ENCODE measurements at regions not wholly inside any gene's neighbourhood (a gene's known extent, or its start where the extent isn't known, plus 50 kb on each side); places are given as distances from the start of the nearest gene placed in this dataset.

- no peak for DNase-seq
Measured at GRCh38 chr7:139561-140243, 52.7 kb upstream of the FAM20C start.

GRCh38 chr7:140996-141395 lies 51.4 kb upstream of the FAM20C start:
- no peak for DNase-seq

- no peak for DNase-seq
Measured at GRCh38 chr7:142248-142941, 50.0 kb upstream of the FAM20C start.
